Gastroesophageal sphincter (tissue), 3 donors: ENCODE measurements at regions not wholly inside any gene's neighbourhood (a gene's known extent, or its start where the extent isn't known, plus 50 kb on each side); places are given as distances from the start of the nearest gene placed in this dataset.

Experiments
- POLR2A ChIP-seq, 2 donors: fragments of 450-650 bp; IDR thresholded peaks; one replicate each; pipeline ENCODE4 v1.6.1; 2017; ENCODE audit warnings: antibody characterized with exemption in 2 of 2, mild to moderate bottlenecking in 2 of 2, moderate library complexity in 1 of 2
- POLR2AphosphoS5 ChIP-seq: sonication (generic); formaldehyde crosslinking; IDR thresholded peaks from one replicate; pipeline ENCODE4 v1.6.1; 2017; ENCODE audit warnings: antibody characterized with exemption
- TF ChIP-seq, protein P1 (sequence below), 4 experiments: fragments of 200-600 bp in 2 of 4; fragments of 450-650 bp in 2 of 4; sonication (generic) in 1 of 4; IDR thresholded peaks; one replicate each; pipeline ENCODE4 v1.5.1; 2017 to 2019; ENCODE audit warnings: antibody characterized with exemption in 4 of 4, mild to moderate bottlenecking in 2 of 4, moderate library complexity in 2 of 4

DNA sequence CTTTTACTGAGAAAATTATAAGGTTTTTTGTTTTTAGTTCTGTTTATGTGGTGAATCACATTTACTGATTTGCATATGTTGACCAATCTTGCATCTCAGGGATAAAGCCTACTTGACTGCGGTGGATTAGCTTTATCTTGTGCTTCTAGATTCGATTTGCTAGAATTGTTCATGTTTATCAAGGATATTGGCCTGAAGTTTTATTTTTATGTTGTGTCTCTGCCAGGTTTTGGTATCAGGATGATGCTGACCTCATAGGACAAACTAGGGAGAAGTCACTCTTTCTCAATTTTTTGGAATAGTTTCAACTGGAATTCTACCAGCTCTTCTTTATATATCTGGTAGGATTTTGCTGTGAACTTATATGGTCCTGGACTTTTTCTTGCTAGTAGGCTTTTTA is 504.8 kb downstream of the ETS1 start:
- TF ChIP-seq, protein P1, sequence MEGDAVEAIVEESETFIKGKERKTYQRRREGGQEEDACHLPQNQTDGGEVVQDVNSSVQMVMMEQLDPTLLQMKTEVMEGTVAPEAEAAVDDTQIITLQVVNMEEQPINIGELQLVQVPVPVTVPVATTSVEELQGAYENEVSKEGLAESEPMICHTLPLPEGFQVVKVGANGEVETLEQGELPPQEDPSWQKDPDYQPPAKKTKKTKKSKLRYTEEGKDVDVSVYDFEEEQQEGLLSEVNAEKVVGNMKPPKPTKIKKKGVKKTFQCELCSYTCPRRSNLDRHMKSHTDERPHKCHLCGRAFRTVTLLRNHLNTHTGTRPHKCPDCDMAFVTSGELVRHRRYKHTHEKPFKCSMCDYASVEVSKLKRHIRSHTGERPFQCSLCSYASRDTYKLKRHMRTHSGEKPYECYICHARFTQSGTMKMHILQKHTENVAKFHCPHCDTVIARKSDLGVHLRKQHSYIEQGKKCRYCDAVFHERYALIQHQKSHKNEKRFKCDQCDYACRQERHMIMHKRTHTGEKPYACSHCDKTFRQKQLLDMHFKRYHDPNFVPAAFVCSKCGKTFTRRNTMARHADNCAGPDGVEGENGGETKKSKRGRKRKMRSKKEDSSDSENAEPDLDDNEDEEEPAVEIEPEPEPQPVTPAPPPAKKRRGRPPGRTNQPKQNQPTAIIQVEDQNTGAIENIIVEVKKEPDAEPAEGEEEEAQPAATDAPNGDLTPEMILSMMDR (IDR thresholded peaks at IDR 0.05) = no peak
- TF ChIP-seq POLR2A (IDR thresholded peaks at IDR 0.05) (no peak), POLR2AphosphoS5 (no peak)
